ENCODE measurements at regions not wholly inside any gene's neighbourhood (a gene's known extent, or its start where the extent isn't known, plus 50 kb on each side); places are given as distances from the start of the nearest gene placed in this dataset.

DNA sequence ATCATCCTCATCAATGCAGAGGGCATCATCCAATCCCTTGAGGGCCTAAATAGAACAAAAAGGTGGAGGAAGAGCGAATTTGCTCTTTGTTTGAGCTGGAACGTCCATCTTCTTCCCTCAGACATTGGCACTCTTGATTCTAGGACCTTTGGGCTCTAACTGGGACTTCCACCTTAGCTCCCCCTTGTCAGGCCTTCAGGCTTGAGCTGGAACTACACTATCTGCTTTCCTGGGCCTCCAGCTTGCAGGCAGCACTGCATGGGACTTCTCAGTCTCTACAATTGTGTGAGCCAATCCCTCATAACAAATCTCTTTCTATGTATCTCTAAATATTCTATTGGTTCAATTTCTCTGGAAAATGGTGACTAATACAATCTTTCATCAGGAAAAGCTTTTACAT is 155.4 kb downstream of the MCHR2 start:
- DNase-seq (ENCODE audit: low spot score) (no peak), FAIRE-seq (no peak), ATAC-seq (peak; percentile 85)
- Histone ChIP-seq H4K20me1 (ENCODE audit: insufficient read depth, low read length) (no peaks in the 10 kb centered on the region), H3K4me2 (ENCODE audit: low read depth, low read length) (no peak overlapping the region), H2AFZ (ENCODE audit: low read length) (no peak overlapping the region), H3K4me1 (ENCODE audit: insufficient read depth, low read length) (no peaks in the 10 kb centered on the region), H3K9ac (ENCODE audit: insufficient read depth, low read depth, low read length) (no peak overlapping the region), H3K79me2 (ENCODE audit: insufficient read depth, low read length) (no peaks in the 10 kb centered on the region), H3K4me3 (replicated peaks in 1 of 3; ENCODE audit: insufficient read depth in 1 of 3, low read depth in 2 of 3, low read length in 3 of 3) (no peak overlapping the region), H3K36me3 (replicated peaks in 1 of 2; ENCODE audit: control insufficient read depth in 1 of 2, insufficient read depth in 2 of 2, low read length in 2 of 2) (no peaks in the 10 kb centered on the region), H3K9me3 (ENCODE audit: low read length) (no peaks in the 10 kb centered on the region), H3K27ac (ENCODE audit: extremely low read length, insufficient read depth, low read length) (no peak overlapping the region), H3K27me3 (ENCODE audit: control insufficient read depth in 1 of 2, insufficient read depth in 2 of 2, low read length in 2 of 2) (0 out of 5 replicates have a peak, but pooled peaks cover 0 to 3% of the 10 kb centered on the region in 2 experiments)
- CTCF ChIA-PET (ENCODE audit: low intra/inter-chr PET ratio, low total read pairs): no interaction called here
- no TSS peak for BruUV-seq (replicated peaks)
- POLR2A ChIA-PET: no interaction called here
- in situ Hi-C loops (cut with HindIII; ENCODE audit: extremely low pct_ligation_motif_present, low pct_unique_long_range_greater_than_20kb): no loop called here
- WGBS (ENCODE audit: low lambda C conversion rate): 3% methylated on average over 2 of the region's 2 CpGs
- intact Hi-C loops (cut with micrococcal nuclease; ENCODE audit: unreplicated experiment): no loop called here
- TF ChIP-seq, protein P1, sequence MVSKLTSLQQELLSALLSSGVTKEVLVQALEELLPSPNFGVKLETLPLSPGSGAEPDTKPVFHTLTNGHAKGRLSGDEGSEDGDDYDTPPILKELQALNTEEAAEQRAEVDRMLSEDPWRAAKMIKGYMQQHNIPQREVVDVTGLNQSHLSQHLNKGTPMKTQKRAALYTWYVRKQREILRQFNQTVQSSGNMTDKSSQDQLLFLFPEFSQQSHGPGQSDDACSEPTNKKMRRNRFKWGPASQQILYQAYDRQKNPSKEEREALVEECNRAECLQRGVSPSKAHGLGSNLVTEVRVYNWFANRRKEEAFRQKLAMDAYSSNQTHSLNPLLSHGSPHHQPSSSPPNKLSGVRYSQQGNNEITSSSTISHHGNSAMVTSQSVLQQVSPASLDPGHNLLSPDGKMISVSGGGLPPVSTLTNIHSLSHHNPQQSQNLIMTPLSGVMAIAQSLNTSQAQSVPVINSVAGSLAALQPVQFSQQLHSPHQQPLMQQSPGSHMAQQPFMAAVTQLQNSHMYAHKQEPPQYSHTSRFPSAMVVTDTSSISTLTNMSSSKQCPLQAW (CRISPR knock-in tag; IDR thresholded peaks at IDR 0.05): no peak
- TF ChIP-seq ELF4 (CRISPR knock-in tag; IDR thresholded peaks at IDR 0.05; ENCODE audit: borderline replicate concordance) (no peak), SMAD1 (CRISPR knock-in tag; IDR thresholded peaks at IDR 0.05; ENCODE audit: borderline replicate concordance, low read depth) (no peak), MED13 (CRISPR knock-in tag; IDR thresholded peaks at IDR 0.05) (no peak), FOXO1 (CRISPR knock-in tag; IDR thresholded peaks at IDR 0.05) (no peak), RAD51 (IDR thresholded peaks at IDR 0.05; ENCODE audit: borderline replicate concordance) (no peak)
- TF ChIP-seq, protein P2, sequence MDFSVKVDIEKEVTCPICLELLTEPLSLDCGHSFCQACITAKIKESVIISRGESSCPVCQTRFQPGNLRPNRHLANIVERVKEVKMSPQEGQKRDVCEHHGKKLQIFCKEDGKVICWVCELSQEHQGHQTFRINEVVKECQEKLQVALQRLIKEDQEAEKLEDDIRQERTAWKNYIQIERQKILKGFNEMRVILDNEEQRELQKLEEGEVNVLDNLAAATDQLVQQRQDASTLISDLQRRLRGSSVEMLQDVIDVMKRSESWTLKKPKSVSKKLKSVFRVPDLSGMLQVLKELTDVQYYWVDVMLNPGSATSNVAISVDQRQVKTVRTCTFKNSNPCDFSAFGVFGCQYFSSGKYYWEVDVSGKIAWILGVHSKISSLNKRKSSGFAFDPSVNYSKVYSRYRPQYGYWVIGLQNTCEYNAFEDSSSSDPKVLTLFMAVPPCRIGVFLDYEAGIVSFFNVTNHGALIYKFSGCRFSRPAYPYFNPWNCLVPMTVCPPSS (IDR thresholded peaks at IDR 0.05): no peak
- TF ChIP-seq, protein P3, sequence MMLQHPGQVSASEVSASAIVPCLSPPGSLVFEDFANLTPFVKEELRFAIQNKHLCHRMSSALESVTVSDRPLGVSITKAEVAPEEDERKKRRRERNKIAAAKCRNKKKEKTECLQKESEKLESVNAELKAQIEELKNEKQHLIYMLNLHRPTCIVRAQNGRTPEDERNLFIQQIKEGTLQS (CRISPR knock-in tag; IDR thresholded peaks at IDR 0.05): no peak
